Spinal cord (tissue), 9 donors: ENCODE measurements at regions not wholly inside any gene's neighbourhood (a gene's known extent, or its start where the extent isn't known, plus 50 kb on each side); places are given as distances from the start of the nearest gene placed in this dataset.
A peak's percentile ranks its signal among the peaks of the same experiment; 100 is the strongest.

Source experiments
- DNase-seq, 6 donors: peaks; one replicate each; pipeline versions ENCODE4 v3.0.0 to v3.0.0-alpha.2; 2013 to 2015; ENCODE audit warnings: low spot score in 6 of 6, low read depth in 4 of 6
- H3K27ac ChIP-seq: one replicate; pipeline ENCODE4 v1.5.1; 2013; ENCODE audit warnings: low read depth, low read length, control low read depth
- H3K27me3 ChIP-seq: one replicate; pipeline ENCODE4 v1.6.1; 2013; ENCODE audit warnings: low read length; ENCODE audit not compliant: control insufficient read depth, insufficient read depth
- H3K36me3 ChIP-seq: one replicate; pipeline ENCODE4 v1.6.1; 2013; ENCODE audit warnings: low read length; ENCODE audit not compliant: control insufficient read depth, insufficient read depth
- H3K4me1 ChIP-seq: one replicate; pipeline ENCODE4 v1.6.1; 2013; ENCODE audit warnings: low read length; ENCODE audit not compliant: control insufficient read depth, insufficient read depth
- H3K4me3 ChIP-seq: one replicate; pipeline ENCODE4 v1.5.1; 2013; ENCODE audit warnings: low read depth, low read length, control low read depth
- H3K9me3 ChIP-seq: one replicate; pipeline ENCODE4 v1.6.1; 2013; ENCODE audit warnings: low read length; ENCODE audit not compliant: control insufficient read depth, insufficient read depth
- WGBS: methylation state at CpG from one replicate; pipeline ENCODE4 v1.1.5; 2013; ENCODE audit warnings: missing lambda C conversion rate; ENCODE audit not compliant: insufficient coverage; 5-methylcytosine and 5-hydroxymethylcytosine counted together
- donor health status: healthy.

DNA sequence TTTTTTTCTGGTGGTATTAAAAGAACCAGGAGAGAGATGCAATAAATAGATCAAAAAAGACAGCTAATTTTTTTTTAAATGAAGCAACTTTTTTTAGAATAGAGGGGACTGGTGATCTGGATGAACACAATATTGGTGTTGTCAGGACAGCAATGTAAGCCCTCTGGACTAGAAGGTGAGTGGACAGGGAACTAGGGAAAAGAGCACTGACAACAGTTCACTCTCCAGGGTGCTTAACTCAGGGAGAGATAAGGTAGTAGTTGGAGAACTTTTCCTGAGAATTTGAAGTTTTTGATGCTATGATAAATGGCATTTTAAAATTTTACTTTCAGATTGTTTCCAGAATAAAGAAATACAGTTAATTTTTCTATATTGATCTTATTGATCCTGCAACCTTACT lies 158.3 kb upstream of the STAC start:
- no peak overlapping the region for H3K4me3 ChIP-seq
- no peaks in the 10 kb centered on the region for H3K36me3 ChIP-seq
- no peaks in the 10 kb centered on the region for H3K27me3 ChIP-seq
- H3K4me1 ChIP-seq = no peaks in the 10 kb centered on the region
- H3K9me3 ChIP-seq = no peaks in the 10 kb centered on the region
- DNase-seq = no peak
- H3K27ac ChIP-seq = no peak overlapping the region

- peak in 1 of 6 donors; percentile 28 for DNase-seq
- Histone ChIP-seq H3K27me3 (no peaks in the 10 kb centered on the region), H3K9me3 (no peaks in the 10 kb centered on the region), H3K36me3 (no peaks in the 10 kb centered on the region), H3K27ac (no peak overlapping the region), H3K4me3 (no peak overlapping the region), H3K4me1 (no peaks in the 10 kb centered on the region)
- 64% methylated on average over 2 of the region's 4 CpGs for WGBS
Observed at GRCh38 chr3:36227980-36228379, 152.3 kb upstream of the STAC start.

- no CpG with 5 or more reads among the region's 1 CpG for WGBS
- no peaks in the 10 kb centered on the region for H3K9me3 ChIP-seq
- no peak overlapping the region for H3K27ac ChIP-seq
- no peak for DNase-seq
- no peaks in the 10 kb centered on the region for H3K27me3 ChIP-seq
- no peaks in the 10 kb centered on the region for H3K36me3 ChIP-seq
- H3K4me3 ChIP-seq = no peak overlapping the region
- H3K4me1 ChIP-seq = no peaks in the 10 kb centered on the region
Observed at GRCh38 chr3:36229496-36229895, 150.8 kb upstream of the STAC start.

DNA sequence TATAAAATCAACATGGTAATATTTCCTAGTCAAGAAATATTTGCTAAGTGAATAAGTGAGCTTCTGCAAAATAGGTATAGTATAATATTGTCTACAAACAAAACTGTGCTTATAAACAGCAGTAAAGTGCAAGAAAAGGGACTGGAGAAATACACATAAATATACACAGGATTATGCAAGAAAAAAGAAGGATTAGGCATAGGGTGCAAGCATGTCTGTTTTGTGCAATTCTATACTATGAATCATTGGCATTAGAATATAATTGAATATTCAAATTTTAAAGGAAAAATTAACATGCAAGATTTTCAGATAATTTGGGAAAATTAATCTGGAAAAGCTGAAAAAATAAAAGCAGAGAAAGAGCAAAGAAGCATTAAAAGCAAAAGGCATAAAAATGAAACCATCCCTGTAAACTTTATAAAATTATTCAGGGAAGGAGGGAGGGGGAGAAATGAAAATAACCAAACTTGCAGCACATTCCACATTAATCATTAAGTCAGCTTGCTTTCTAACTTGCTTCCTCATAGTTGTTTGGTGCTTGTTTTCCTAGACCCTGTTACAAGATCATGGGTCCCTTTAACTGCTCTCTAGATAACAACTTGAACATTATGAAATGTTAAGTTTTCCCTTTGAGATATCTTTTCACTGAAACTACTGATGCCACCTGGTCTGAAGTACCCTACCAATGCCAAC lies 147.4 kb upstream of the STAC start:
- Histone ChIP-seq H3K9me3 (peaks cover 2% of the 10 kb centered on the region), H3K27me3 (no peaks in the 10 kb centered on the region), H3K36me3 (no peaks in the 10 kb centered on the region), H3K27ac (no peak overlapping the region), H3K4me3 (no peak overlapping the region), H3K4me1 (no peaks in the 10 kb centered on the region)
- DNase-seq = no peak

DNA sequence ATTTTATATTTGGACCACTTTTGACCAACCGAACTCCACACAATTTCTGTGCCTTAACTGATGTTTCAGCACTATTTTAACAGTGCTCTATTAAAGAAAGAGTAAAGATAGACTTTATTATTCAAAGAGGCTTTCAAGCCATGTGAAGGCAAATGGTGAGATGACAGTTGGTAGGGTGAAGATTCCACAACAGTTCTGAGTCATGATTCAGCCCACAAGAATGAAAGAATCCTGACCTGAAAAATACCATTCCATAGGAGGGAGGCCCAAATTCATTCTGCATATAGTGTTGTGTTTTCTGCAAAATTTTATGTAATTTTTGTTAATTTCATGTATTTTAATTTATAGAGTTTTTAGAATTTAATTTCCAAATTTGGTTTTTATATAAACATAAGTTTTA lies 135.6 kb upstream of the STAC start:
- no CpG with 5 or more reads among the region's 1 CpG for WGBS
- Histone ChIP-seq H3K27ac (no peak overlapping the region), H3K36me3 (no peaks in the 10 kb centered on the region), H3K9me3 (no peaks in the 10 kb centered on the region), H3K4me1 (no peaks in the 10 kb centered on the region), H3K4me3 (no peak overlapping the region), H3K27me3 (no peaks in the 10 kb centered on the region)
- DNase-seq = no peak

DNA sequence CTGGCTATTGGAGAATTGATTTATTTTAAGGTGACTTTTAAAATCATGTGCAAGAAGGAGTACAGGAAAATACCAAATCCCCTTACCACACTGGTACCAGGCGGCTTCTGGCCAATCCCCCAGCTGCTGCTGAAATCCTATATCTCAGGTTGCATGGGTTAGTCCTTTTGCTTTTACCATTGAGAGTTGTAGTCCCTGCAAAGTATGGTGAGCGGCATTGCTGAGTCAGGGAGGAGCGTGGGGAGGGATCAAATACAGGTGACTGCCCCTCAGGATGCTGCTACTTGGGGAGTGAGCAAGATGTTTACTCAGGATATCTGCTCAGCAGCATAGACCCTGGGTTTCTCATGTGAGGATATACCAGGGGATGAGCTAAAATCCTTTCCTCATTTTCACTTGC lies 131.9 kb upstream of the STAC start:
- H3K27me3 ChIP-seq = no peaks in the 10 kb centered on the region
- H3K9me3 ChIP-seq = peaks cover 2% of the 10 kb centered on the region
- no peaks in the 10 kb centered on the region for H3K36me3 ChIP-seq
- no peak overlapping the region for H3K4me3 ChIP-seq
- H3K4me1 ChIP-seq = no peaks in the 10 kb centered on the region
- no peak overlapping the region for H3K27ac ChIP-seq
- WGBS = 90% methylated on average over 2 of the region's 3 CpGs
- no peak for DNase-seq

- no peak for DNase-seq
- no peak overlapping the region for H3K4me3 ChIP-seq
- peaks cover 2% of the 10 kb centered on the region for H3K9me3 ChIP-seq
- whole genome bisulfite sequencing = 83% methylated on average over 1 of the region's 1 CpG
- no peak overlapping the region for H3K27ac ChIP-seq
- H3K27me3 ChIP-seq = no peaks in the 10 kb centered on the region
- no peaks in the 10 kb centered on the region for H3K36me3 ChIP-seq
- no peaks in the 10 kb centered on the region for H3K4me1 ChIP-seq
Observed at GRCh38 chr3:36250191-36250590, 130.1 kb upstream of the STAC start.

- DNase-seq = no peak
- Histone ChIP-seq H3K36me3 (no peaks in the 10 kb centered on the region), H3K27ac (no peak overlapping the region), H3K27me3 (no peaks in the 10 kb centered on the region), H3K9me3 (no peaks in the 10 kb centered on the region), H3K4me3 (no peak overlapping the region), H3K4me1 (no peaks in the 10 kb centered on the region)
- no CpG with 5 or more reads among the region's 3 CpGs for WGBS
Observed at GRCh38 chr3:36257158-36257852, 123.0 kb upstream of the STAC start.

DNA sequence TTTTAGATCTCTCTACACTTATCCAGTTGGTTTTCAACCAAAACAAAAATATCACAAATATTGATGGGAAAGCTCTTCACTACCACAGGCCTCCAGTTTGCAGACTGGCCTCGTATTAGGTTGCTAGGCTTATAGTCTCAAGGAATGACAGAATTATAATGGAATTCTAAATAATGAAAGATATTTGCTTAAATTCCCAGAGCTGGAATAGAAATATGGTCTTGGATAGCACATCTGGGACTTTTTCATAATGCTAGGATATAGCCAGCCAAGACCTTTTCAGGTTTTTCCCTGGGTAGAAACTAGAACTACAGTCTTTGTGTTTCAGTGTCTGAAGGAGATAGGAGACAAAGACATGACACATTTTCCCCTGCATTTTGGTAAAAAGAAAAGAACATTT lies 121.9 kb upstream of the STAC start:
- Histone ChIP-seq H3K27ac (no peak overlapping the region), H3K36me3 (no peaks in the 10 kb centered on the region), H3K4me1 (no peaks in the 10 kb centered on the region), H3K4me3 (no peak overlapping the region), H3K27me3 (no peaks in the 10 kb centered on the region), H3K9me3 (no peaks in the 10 kb centered on the region)
- DNase-seq = no peak
- no CpG with 5 or more reads among the region's 1 CpG for WGBS

- H3K9me3 ChIP-seq = no peaks in the 10 kb centered on the region
- no peaks in the 10 kb centered on the region for H3K36me3 ChIP-seq
- no peaks in the 10 kb centered on the region for H3K27me3 ChIP-seq
- 90% methylated on average over 2 of the region's 3 CpGs for WGBS
- H3K27ac ChIP-seq = no peak overlapping the region
- no peaks in the 10 kb centered on the region for H3K4me1 ChIP-seq
- H3K4me3 ChIP-seq = no peak overlapping the region
- DNase-seq = no peak
Observed at GRCh38 chr3:36259580-36259979, 120.7 kb upstream of the STAC start.
